Left hindlimb (tissue), 1 donor: ENCODE measurements at regions not wholly inside any gene's neighbourhood (a gene's known extent, or its start where the extent isn't known, plus 50 kb on each side); places are given as distances from the start of the nearest gene placed in this dataset.
"Not testable (repeated sequence)": the region's sequence is repeated elsewhere in the genome, so short reads cannot be mapped to it uniquely, and the experiment has no call there.

Experiments used
- DNase-seq: peaks from one replicate; pipeline ENCODE4 v3.0.0-alpha.2; 2018

- DNase-seq = no peak
Observed at GRCh38 chr2:34787341-34787740, 1188.2 kb upstream of the FAM98A start.

- no peak for DNase-seq
Observed at GRCh38 chr2:34785206-34785785, 1186.2 kb upstream of the FAM98A start.

GRCh38 chr2:34784701-34785100 is 1185.6 kb upstream of the FAM98A start:
- no peak for DNase-seq

- not testable (repeated sequence) for DNase-seq
Observed at GRCh38 chr2:34750742-34751141, 1151.6 kb upstream of the FAM98A start.

GRCh38 chr2:34747643-34748042 is 1148.5 kb upstream of the FAM98A start:
- no peak for DNase-seq

GRCh38 chr2:34738691-34739090 is 1139.6 kb upstream of the FAM98A start:
- DNase-seq = no peak

- DNase-seq = no peak
Observed at GRCh38 chr2:34737146-34737545, 1138.0 kb upstream of the FAM98A start.

- DNase-seq = no peak
Observed at GRCh38 chr2:34736482-34736881, 1137.4 kb upstream of the FAM98A start.

- no peak for DNase-seq
Observed at GRCh38 chr2:34734662-34735061, 1135.6 kb upstream of the FAM98A start.

GRCh38 chr2:34734042-34734441 is 1134.9 kb upstream of the FAM98A start:
- DNase-seq = no peak

GRCh38 chr2:34731292-34731691 is 1132.2 kb upstream of the FAM98A start:
- no peak for DNase-seq

GRCh38 chr2:34729845-34730244 is 1130.7 kb upstream of the FAM98A start:
- DNase-seq = no peak

GRCh38 chr2:34724107-34724506 is 1125.0 kb upstream of the FAM98A start:
- no peak for DNase-seq

- no peak for DNase-seq
Observed at GRCh38 chr2:34723683-34724082, 1124.6 kb upstream of the FAM98A start.

GRCh38 chr2:34719206-34719605 is 1120.1 kb upstream of the FAM98A start:
- no peak for DNase-seq

GRCh38 chr2:34705551-34706247 is 1106.6 kb upstream of the FAM98A start:
- no peak for DNase-seq

GRCh38 chr2:34703292-34703691 is 1104.2 kb upstream of the FAM98A start:
- DNase-seq = no peak

GRCh38 chr2:34702391-34702790 is 1103.3 kb upstream of the FAM98A start:
- DNase-seq = not testable (repeated sequence)

- DNase-seq = not testable (repeated sequence)
Observed at GRCh38 chr2:34677591-34677990, 1078.5 kb upstream of the FAM98A start.

- DNase-seq = not testable (repeated sequence)
Observed at GRCh38 chr2:34677119-34677531, 1078.0 kb upstream of the FAM98A start.

GRCh38 chr2:34670482-34670881 is 1071.4 kb upstream of the FAM98A start:
- DNase-seq = no peak

GRCh38 chr2:34666821-34667220 is 1067.7 kb upstream of the FAM98A start:
- no peak for DNase-seq

GRCh38 chr2:34664266-34664665 is 1065.2 kb upstream of the FAM98A start:
- DNase-seq = no peak

- no peak for DNase-seq
Observed at GRCh38 chr2:34663314-34663713, 1064.2 kb upstream of the FAM98A start.

- no peak for DNase-seq
Observed at GRCh38 chr2:34660741-34661140, 1061.6 kb upstream of the FAM98A start.
